ENCODE measurements at regions not wholly inside any gene's neighbourhood (a gene's known extent, or its start where the extent isn't known, plus 50 kb on each side); places are given as distances from the start of the nearest gene placed in this dataset.

DNA sequence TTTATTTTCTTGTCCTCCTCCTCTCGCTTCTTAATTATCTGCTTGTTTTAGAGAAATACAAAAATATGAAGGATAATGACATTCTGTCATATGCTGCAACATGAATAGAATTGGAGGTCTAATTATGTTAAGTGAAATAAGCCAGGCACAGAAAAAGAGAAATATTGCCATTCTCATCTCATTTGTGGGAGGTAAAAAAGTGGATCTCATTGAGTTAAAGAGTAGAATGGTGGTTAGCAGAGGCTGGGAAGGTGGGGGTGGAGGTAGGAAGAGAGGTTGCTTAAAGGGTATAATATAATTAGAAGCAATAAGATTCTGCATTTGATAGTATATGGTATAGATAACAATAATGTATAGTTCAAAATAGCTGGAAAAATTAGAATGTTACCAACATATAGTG, 231.3 kb downstream of the JRKL start:
- H2AFZ ChIP-seq (ENCODE audit: low read length), result no peak overlapping the region
- H3K27ac ChIP-seq (ENCODE audit: low read depth, low read length), result no peak overlapping the region
- H3K4me3 ChIP-seq (ENCODE audit: insufficient read depth, low read length), result no peak overlapping the region
- no peaks in the 10 kb centered on the region for H3K4me1 ChIP-seq (ENCODE audit: insufficient read depth, low read length)
- H3K36me3 ChIP-seq (ENCODE audit: insufficient read depth, low read length), result no peaks in the 10 kb centered on the region
- no peaks in the 10 kb centered on the region for H4K20me1 ChIP-seq (ENCODE audit: insufficient read depth, low read length)
- no peaks in the 10 kb centered on the region for H3K79me2 ChIP-seq (ENCODE audit: insufficient read depth, low read length)
- no peaks in the 10 kb centered on the region for H3K9me3 ChIP-seq (ENCODE audit: low read depth, low read length)
- no peak overlapping the region for H3K4me2 ChIP-seq (ENCODE audit: insufficient read depth, low read length)
- TF ChIP-seq, protein P1, sequence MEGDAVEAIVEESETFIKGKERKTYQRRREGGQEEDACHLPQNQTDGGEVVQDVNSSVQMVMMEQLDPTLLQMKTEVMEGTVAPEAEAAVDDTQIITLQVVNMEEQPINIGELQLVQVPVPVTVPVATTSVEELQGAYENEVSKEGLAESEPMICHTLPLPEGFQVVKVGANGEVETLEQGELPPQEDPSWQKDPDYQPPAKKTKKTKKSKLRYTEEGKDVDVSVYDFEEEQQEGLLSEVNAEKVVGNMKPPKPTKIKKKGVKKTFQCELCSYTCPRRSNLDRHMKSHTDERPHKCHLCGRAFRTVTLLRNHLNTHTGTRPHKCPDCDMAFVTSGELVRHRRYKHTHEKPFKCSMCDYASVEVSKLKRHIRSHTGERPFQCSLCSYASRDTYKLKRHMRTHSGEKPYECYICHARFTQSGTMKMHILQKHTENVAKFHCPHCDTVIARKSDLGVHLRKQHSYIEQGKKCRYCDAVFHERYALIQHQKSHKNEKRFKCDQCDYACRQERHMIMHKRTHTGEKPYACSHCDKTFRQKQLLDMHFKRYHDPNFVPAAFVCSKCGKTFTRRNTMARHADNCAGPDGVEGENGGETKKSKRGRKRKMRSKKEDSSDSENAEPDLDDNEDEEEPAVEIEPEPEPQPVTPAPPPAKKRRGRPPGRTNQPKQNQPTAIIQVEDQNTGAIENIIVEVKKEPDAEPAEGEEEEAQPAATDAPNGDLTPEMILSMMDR (IDR thresholded peaks at IDR 0.05; ENCODE audit: extremely low read depth, low read depth, low read length), result no peak
- H3K27me3 ChIP-seq (ENCODE audit: insufficient read depth, low read length), result no peaks in the 10 kb centered on the region
- DNase-seq (ENCODE audit: insufficient read length, low spot score, missing footprints), result no peak

DNA sequence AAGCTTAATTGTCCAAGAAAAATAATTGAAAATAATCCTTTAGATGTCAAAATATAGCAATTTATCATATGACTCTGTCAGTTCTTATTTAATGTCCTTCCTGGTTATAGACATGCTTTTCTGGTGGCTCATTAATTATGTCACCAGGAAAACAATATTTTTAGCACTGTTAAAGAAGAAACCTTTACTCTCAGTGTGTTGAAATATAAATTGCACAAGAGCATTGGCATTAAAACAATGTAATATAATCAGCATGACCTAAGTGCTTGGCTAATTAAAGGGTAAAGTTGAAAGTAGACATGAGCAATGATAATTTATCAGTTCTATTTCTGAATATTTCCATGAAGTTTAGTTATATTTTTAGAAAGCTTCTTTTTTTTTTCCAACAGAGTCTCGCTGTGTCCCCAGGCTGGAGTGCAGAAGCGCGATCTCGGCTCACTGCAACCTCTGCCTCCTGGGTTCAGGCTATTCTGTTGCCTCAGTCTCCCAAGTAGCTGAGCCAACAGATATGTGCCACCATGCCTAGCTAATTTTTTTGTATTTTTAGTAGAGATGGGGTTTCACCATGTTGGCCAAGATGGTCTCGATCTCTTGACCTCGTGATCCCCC, 232.3 kb downstream of the JRKL start:
- no peaks in the 10 kb centered on the region for H3K9me3 ChIP-seq (ENCODE audit: low read depth, low read length)
- TF ChIP-seq, protein P1 (IDR thresholded peaks at IDR 0.05; ENCODE audit: extremely low read depth, low read depth, low read length), result no peak
- no peaks in the 10 kb centered on the region for H4K20me1 ChIP-seq (ENCODE audit: insufficient read depth, low read length)
- no peak overlapping the region for H2AFZ ChIP-seq (ENCODE audit: low read length)
- H3K4me3 ChIP-seq (ENCODE audit: insufficient read depth, low read length), result no peak overlapping the region
- DNase-seq (ENCODE audit: insufficient read length, low spot score, missing footprints), result no peak
- no peak overlapping the region for H3K27ac ChIP-seq (ENCODE audit: low read depth, low read length)
- H3K36me3 ChIP-seq (ENCODE audit: insufficient read depth, low read length), result no peaks in the 10 kb centered on the region
- H3K79me2 ChIP-seq (ENCODE audit: insufficient read depth, low read length), result no peaks in the 10 kb centered on the region
- no peaks in the 10 kb centered on the region for H3K27me3 ChIP-seq (ENCODE audit: insufficient read depth, low read length)
- H3K4me2 ChIP-seq (ENCODE audit: insufficient read depth, low read length), result no peak overlapping the region
- H3K4me1 ChIP-seq (ENCODE audit: insufficient read depth, low read length), result no peaks in the 10 kb centered on the region

DNA sequence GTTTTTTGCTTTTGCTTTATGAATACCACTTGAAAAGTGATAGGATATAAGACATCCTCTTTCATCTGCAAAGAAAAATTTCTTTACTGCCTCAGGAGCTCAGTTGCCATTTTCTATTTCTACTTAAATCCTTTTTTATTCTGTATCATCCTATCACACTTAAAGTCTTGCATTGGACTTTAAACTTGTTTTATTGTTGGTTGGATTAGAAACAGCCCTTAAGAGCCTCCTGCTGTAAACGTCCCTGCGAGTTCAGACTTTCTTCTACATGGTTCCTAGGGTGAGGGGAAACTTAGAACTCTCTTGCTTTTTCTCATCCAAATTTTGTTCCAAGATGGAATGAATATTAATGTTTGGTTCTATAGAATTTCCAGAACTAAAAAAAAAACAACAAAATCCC, 234.3 kb downstream of the JRKL start:
- Histone ChIP-seq H3K27me3 (ENCODE audit: insufficient read depth, low read length) (no peaks in the 10 kb centered on the region), H3K9me3 (ENCODE audit: low read depth, low read length) (no peaks in the 10 kb centered on the region), H3K27ac (ENCODE audit: low read depth, low read length) (no peak overlapping the region), H3K36me3 (ENCODE audit: insufficient read depth, low read length) (no peaks in the 10 kb centered on the region), H3K4me1 (ENCODE audit: insufficient read depth, low read length) (no peaks in the 10 kb centered on the region), H4K20me1 (ENCODE audit: insufficient read depth, low read length) (no peaks in the 10 kb centered on the region), H3K79me2 (ENCODE audit: insufficient read depth, low read length) (no peaks in the 10 kb centered on the region), H2AFZ (ENCODE audit: low read length) (no peak overlapping the region), H3K4me2 (ENCODE audit: insufficient read depth, low read length) (no peak overlapping the region), H3K4me3 (ENCODE audit: insufficient read depth, low read length) (no peak overlapping the region)
- no peak for DNase-seq (ENCODE audit: insufficient read length, low spot score, missing footprints)
- TF ChIP-seq, protein P1 (IDR thresholded peaks at IDR 0.05; ENCODE audit: extremely low read depth, low read depth, low read length), result no peak

DNA sequence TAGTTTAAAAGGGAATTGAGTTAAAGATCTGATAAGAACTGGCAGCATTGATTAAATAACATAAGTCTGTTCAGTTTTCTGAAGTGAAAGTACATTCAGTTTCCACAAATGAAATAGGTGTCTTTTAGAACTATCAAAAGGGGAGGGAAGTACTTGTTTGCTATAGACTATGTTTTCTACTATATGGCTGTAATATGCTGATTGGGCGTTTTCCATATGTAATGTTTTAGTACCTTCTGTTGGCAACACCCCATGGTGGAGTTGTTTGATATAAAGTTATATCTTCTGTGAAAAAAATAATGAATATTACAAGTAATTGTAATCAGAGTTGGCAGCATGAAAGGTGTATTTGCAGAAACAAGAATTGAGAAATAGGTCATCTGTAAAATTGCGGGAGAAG, 237.6 kb downstream of the JRKL start:
- H3K36me3 ChIP-seq (ENCODE audit: insufficient read depth, low read length), result no peaks in the 10 kb centered on the region
- H3K9me3 ChIP-seq (ENCODE audit: low read depth, low read length), result no peaks in the 10 kb centered on the region
- DNase-seq (ENCODE audit: insufficient read length, low spot score, missing footprints), result no peak
- no peaks in the 10 kb centered on the region for H3K27me3 ChIP-seq (ENCODE audit: insufficient read depth, low read length)
- no peaks in the 10 kb centered on the region for H4K20me1 ChIP-seq (ENCODE audit: insufficient read depth, low read length)
- no peak overlapping the region for H2AFZ ChIP-seq (ENCODE audit: low read length)
- H3K4me3 ChIP-seq (ENCODE audit: insufficient read depth, low read length), result no peak overlapping the region
- no peak overlapping the region for H3K27ac ChIP-seq (ENCODE audit: low read depth, low read length)
- H3K4me2 ChIP-seq (ENCODE audit: insufficient read depth, low read length), result no peak overlapping the region
- H3K79me2 ChIP-seq (ENCODE audit: insufficient read depth, low read length), result no peaks in the 10 kb centered on the region
- no peaks in the 10 kb centered on the region for H3K4me1 ChIP-seq (ENCODE audit: insufficient read depth, low read length)
- TF ChIP-seq, protein P1 (IDR thresholded peaks at IDR 0.05; ENCODE audit: extremely low read depth, low read depth, low read length), result no peak

Measured in osteoblast (primary cell).